DOHH2 (cell line): ENCODE measurements at regions not wholly inside any gene's neighbourhood (a gene's known extent, or its start where the extent isn't known, plus 50 kb on each side); places are given as distances from the start of the nearest gene placed in this dataset.

ENCODE experiments used
- H3F3A ChIP-seq: fragments of 200-600 bp; sonication (generic), shearing (Covaris generic); 2 replicates; pipeline ENCODE4 v1.6.0; 2016; ENCODE audit warnings: antibody characterized with exemption, mild to moderate bottlenecking; ENCODE audit not compliant: control insufficient read depth, insufficient read depth
- H3K27ac ChIP-seq: fragments of 200-600 bp; sonication (generic); 2 replicates; pipeline ENCODE4 v1.5.1; 2014; ENCODE audit warnings: low read depth, mild to moderate bottlenecking, low read length, moderate library complexity
- H3K27me3 ChIP-seq: fragments of 200-600 bp; sonication (generic); 2 replicates; pipeline ENCODE4 v1.6.1; 2014; ENCODE audit warnings: mild to moderate bottlenecking, low read length, mixed read lengths; ENCODE audit not compliant: control insufficient read depth
- H3K36me3 ChIP-seq: fragments of 200-600 bp; sonication (generic); 2 replicates; pipeline ENCODE4 v1.6.1; 2014; ENCODE audit warnings: mild to moderate bottlenecking, low read length, moderate library complexity, mixed read lengths; ENCODE audit not compliant: control insufficient read depth
- H3K4me1 ChIP-seq: fragments of 200-600 bp; sonication (generic); 2 replicates; pipeline ENCODE4 v1.6.1; 2014; ENCODE audit warnings: mild to moderate bottlenecking, low read length, mixed read lengths; ENCODE audit not compliant: control insufficient read depth
- H3K4me2 ChIP-seq: fragments of 200-600 bp; sonication (generic); 2 replicates; pipeline ENCODE4 v1.6.0; 2014; ENCODE audit warnings: mild to moderate bottlenecking, low read length, moderate library complexity
- H3K4me3 ChIP-seq: fragments of 200-600 bp; sonication (generic); 2 replicates; pipeline ENCODE4 v1.5.1; 2014; ENCODE audit warnings: mild to moderate bottlenecking, low read length, mixed read lengths
- H3K79me2 ChIP-seq: fragments of 200-600 bp; sonication (generic); 2 replicates; pipeline ENCODE4 v1.6.1; 2014; ENCODE audit warnings: mild to moderate bottlenecking, low read length, mixed read lengths; ENCODE audit not compliant: control insufficient read depth
- H3K9me2 ChIP-seq: fragments of 200-600 bp; sonication (generic); replicated peaks from 2 replicates; pipeline ENCODE4 v1.6.1; 2014; ENCODE audit warnings: mild to moderate bottlenecking, low read length, mixed read lengths; ENCODE audit not compliant: control insufficient read depth
- H3K9me3 ChIP-seq: fragments of 200-600 bp; sonication (generic); 2 replicates; pipeline ENCODE4 v1.6.1; 2014; ENCODE audit warnings: antibody characterized with exemption, low read length, mixed read lengths; ENCODE audit not compliant: control insufficient read depth, insufficient read depth
- H4K20me1 ChIP-seq: fragments of 200-600 bp; sonication (generic); 2 replicates; pipeline ENCODE4 v1.6.0; 2014; ENCODE audit warnings: low read depth, mild to moderate bottlenecking, antibody characterized with exemption, low read length, moderate library complexity; ENCODE audit not compliant: control insufficient read depth, insufficient read depth
- EZH2phosphoT487 ChIP-seq: fragments of 200-600 bp; sonication (generic); IDR thresholded peaks from 2 replicates; pipeline ENCODE4 v1.6.1; 2017; ENCODE audit warnings: borderline replicate concordance, mild to moderate bottlenecking, antibody characterized with exemption, low read length, moderate library complexity, mixed read lengths
- TF ChIP-seq, protein P1 (sequence below): fragments of 200-600 bp; sonication (generic); IDR thresholded peaks from one replicate; pipeline ENCODE4 v1.5.1; 2014; ENCODE audit warnings: antibody characterized with exemption, mild to moderate bottlenecking, low read depth, low read length; ENCODE audit not compliant: poor library complexity, severe bottlenecking

DNA sequence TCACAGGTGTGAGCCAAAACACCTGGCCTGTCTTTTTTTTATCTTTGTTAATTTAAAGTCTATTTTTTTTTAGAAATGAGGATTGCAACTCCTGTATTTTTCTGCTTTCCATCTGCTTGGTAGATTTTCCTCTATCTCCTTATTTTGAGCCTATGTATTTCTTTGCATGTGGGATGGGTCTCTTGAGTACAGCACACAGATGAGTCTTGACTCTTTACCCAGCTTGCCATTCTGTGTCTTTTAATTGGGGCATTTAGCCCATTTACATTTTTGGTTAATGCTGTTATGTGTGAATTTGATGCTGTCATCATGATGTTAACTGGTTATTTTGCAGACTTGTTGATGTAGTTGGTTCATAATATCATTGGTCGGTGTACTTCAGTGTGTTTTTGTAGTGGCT is 317.4 kb downstream of the IPO8 start:
- no peaks in the 10 kb centered on the region for H3K27me3 ChIP-seq
- H3K9me3 ChIP-seq = no peaks in the 10 kb centered on the region
- no peaks in the 10 kb centered on the region for H4K20me1 ChIP-seq
- H3K79me2 ChIP-seq = no peaks in the 10 kb centered on the region
- no peak for TF ChIP-seq EZH2phosphoT487
- TF ChIP-seq, protein P1, sequence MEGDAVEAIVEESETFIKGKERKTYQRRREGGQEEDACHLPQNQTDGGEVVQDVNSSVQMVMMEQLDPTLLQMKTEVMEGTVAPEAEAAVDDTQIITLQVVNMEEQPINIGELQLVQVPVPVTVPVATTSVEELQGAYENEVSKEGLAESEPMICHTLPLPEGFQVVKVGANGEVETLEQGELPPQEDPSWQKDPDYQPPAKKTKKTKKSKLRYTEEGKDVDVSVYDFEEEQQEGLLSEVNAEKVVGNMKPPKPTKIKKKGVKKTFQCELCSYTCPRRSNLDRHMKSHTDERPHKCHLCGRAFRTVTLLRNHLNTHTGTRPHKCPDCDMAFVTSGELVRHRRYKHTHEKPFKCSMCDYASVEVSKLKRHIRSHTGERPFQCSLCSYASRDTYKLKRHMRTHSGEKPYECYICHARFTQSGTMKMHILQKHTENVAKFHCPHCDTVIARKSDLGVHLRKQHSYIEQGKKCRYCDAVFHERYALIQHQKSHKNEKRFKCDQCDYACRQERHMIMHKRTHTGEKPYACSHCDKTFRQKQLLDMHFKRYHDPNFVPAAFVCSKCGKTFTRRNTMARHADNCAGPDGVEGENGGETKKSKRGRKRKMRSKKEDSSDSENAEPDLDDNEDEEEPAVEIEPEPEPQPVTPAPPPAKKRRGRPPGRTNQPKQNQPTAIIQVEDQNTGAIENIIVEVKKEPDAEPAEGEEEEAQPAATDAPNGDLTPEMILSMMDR = no peak
- H3K27ac ChIP-seq = no peak overlapping the region
- H3K4me3 ChIP-seq = no peak overlapping the region
- no peaks in the 10 kb centered on the region for H3F3A ChIP-seq
- H3K9me2 ChIP-seq = no peaks in the 10 kb centered on the region
- no peaks in the 10 kb centered on the region for H3K36me3 ChIP-seq
- H3K4me1 ChIP-seq = no peaks in the 10 kb centered on the region
- no peak overlapping the region for H3K4me2 ChIP-seq

DNA sequence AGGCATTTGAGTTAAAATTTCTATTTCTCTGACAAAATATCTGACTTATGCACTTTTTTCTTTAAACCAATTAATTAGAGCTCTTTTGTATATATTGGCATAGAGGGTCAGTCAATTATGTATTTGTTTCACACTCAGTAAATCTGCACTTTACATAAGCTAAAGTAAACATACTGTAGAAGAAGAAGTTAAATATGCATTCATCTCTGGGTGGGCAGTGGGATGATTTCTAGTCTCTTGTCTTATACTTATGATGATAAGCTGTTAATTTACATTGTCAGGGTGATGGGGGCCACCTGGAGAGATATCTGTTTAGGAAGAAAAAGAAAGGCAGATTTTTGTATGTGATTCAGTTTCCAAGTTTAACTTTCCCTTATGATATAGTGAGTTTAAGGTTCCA is 330.8 kb downstream of the IPO8 start:
- Histone ChIP-seq H3F3A (no peaks in the 10 kb centered on the region), H3K9me2 (no peaks in the 10 kb centered on the region), H3K4me2 (no peak overlapping the region), H3K36me3 (no peaks in the 10 kb centered on the region), H3K27me3 (no peaks in the 10 kb centered on the region), H3K4me1 (no peaks in the 10 kb centered on the region), H3K27ac (no peak overlapping the region), H3K4me3 (no peak overlapping the region), H4K20me1 (no peaks in the 10 kb centered on the region), H3K9me3 (no peaks in the 10 kb centered on the region), H3K79me2 (no peaks in the 10 kb centered on the region)
- no peak for TF ChIP-seq EZH2phosphoT487
- TF ChIP-seq, protein P1 = no peak

DNA sequence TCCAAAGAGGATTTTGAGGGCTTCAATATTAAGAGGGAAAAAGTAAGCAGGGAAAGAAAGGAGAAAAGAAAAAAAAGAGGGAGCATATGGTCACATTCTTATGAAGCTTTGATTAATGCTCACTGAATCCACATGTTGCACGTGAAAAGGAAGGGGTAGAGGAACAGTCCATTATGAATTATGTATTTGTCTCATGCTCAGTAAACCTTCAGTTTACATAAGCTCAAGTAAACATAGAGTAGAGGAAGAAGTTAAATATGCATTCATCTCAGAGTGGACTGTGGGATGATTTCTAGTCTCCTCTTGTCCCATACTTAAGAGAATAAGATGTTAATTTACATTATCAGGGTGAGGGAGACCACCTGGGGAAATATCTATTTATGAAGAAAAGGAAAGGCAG is 334.5 kb downstream of the IPO8 start:
- no peaks in the 10 kb centered on the region for H3F3A ChIP-seq
- no peak overlapping the region for H3K4me2 ChIP-seq
- H3K27me3 ChIP-seq = no peaks in the 10 kb centered on the region
- TF ChIP-seq EZH2phosphoT487 = no peak
- TF ChIP-seq, protein P1 = no peak
- no peaks in the 10 kb centered on the region for H3K79me2 ChIP-seq
- no peak overlapping the region for H3K27ac ChIP-seq
- H3K4me3 ChIP-seq = no peak overlapping the region
- no peaks in the 10 kb centered on the region for H3K9me3 ChIP-seq
- no peaks in the 10 kb centered on the region for H3K4me1 ChIP-seq
- H3K36me3 ChIP-seq = no peaks in the 10 kb centered on the region
- H4K20me1 ChIP-seq = no peaks in the 10 kb centered on the region
- no peaks in the 10 kb centered on the region for H3K9me2 ChIP-seq

DNA sequence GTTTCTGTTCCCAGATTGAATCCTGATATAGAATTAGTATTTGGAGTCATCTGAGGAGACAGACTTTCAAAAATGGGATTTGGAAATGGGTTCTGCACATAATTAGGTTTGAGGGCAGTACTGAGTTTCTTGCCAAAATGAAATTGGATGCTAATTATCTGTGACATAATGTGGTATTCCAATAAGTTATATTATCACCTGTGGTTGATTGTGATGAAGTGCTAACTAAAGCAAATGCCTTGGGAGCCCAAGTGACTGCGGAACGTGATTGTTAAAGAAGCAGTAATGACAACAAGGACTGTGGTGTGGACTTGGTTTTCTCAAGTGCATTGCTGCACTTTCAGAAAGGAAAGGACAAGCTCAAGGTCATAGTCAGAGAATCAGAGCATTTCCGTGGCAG is 337.0 kb downstream of the IPO8 start:
- Histone ChIP-seq H3K27ac (no peak overlapping the region), H3K9me2 (no peaks in the 10 kb centered on the region), H3K79me2 (no peaks in the 10 kb centered on the region), H3K9me3 (no peaks in the 10 kb centered on the region), H3F3A (no peaks in the 10 kb centered on the region), H4K20me1 (no peaks in the 10 kb centered on the region), H3K4me3 (no peak overlapping the region), H3K4me2 (no peak overlapping the region), H3K4me1 (no peaks in the 10 kb centered on the region), H3K36me3 (no peaks in the 10 kb centered on the region), H3K27me3 (no peaks in the 10 kb centered on the region)
- no peak for TF ChIP-seq EZH2phosphoT487
- TF ChIP-seq, protein P1 = no peak
